Neural crest cell (in vitro differentiated cells): ENCODE measurements at regions not wholly inside any gene's neighbourhood (a gene's known extent, or its start where the extent isn't known, plus 50 kb on each side); places are given as distances from the start of the nearest gene placed in this dataset.

Experiments used
- DNase-seq: peaks from one replicate; pipeline ENCODE4 v3.0.0; 2021; ENCODE audit warnings: low read depth, mixed read lengths, low spot score
- H3K27ac Mint-ChIP-seq: one replicate; pipeline ENCODE4 v1.8.0; 2021; ENCODE audit warnings: mild to moderate bottlenecking, mixed read lengths; ENCODE audit not compliant: unreplicated experiment
- H3K27me3 Mint-ChIP-seq: 2 replicates; pipeline ENCODE4 v1.8.0; 2021; ENCODE audit warnings: low read depth, mild to moderate bottlenecking, mixed read lengths
- H3K36me3 Mint-ChIP-seq: 2 replicates; pipeline ENCODE4 v1.8.0; 2021; ENCODE audit warnings: low read depth, mild to moderate bottlenecking, mixed read lengths
- H3K4me1 Mint-ChIP-seq: 2 replicates; pipeline ENCODE4 v1.8.0; 2021; ENCODE audit warnings: mixed read lengths
- H3K4me3 Mint-ChIP-seq: one replicate; pipeline ENCODE4 v1.8.0; 2021; ENCODE audit warnings: mild to moderate bottlenecking, mixed read lengths
- H3K9me3 Mint-ChIP-seq: 2 replicates; pipeline ENCODE4 v1.8.0; 2021; ENCODE audit warnings: mixed read lengths
- TF ChIP-seq, protein P1 (sequence below): fragments of 200-600 bp; sonication (generic); conservative IDR thresholded peaks from 2 replicates; pipeline ENCODE4 v1.5.0; 2021; ENCODE audit warnings: antibody characterized with exemption, mild to moderate bottlenecking

GRCh38 chr7:113444261-113444660, 325.9 kb upstream of the SMIM30 start:
- Mint-ChIP-seq H3K9me3 (peaks cover 3% of the 10 kb centered on the region), H3K4me3 (no peak overlapping the region), H3K27ac (no peak overlapping the region), H3K4me1 (no peaks in the 10 kb centered on the region), H3K27me3 (peaks cover 7% of the 10 kb centered on the region), H3K36me3 (no peaks in the 10 kb centered on the region)
- DNase-seq = no peak
- TF ChIP-seq, protein P1, sequence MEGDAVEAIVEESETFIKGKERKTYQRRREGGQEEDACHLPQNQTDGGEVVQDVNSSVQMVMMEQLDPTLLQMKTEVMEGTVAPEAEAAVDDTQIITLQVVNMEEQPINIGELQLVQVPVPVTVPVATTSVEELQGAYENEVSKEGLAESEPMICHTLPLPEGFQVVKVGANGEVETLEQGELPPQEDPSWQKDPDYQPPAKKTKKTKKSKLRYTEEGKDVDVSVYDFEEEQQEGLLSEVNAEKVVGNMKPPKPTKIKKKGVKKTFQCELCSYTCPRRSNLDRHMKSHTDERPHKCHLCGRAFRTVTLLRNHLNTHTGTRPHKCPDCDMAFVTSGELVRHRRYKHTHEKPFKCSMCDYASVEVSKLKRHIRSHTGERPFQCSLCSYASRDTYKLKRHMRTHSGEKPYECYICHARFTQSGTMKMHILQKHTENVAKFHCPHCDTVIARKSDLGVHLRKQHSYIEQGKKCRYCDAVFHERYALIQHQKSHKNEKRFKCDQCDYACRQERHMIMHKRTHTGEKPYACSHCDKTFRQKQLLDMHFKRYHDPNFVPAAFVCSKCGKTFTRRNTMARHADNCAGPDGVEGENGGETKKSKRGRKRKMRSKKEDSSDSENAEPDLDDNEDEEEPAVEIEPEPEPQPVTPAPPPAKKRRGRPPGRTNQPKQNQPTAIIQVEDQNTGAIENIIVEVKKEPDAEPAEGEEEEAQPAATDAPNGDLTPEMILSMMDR = no peak

DNA sequence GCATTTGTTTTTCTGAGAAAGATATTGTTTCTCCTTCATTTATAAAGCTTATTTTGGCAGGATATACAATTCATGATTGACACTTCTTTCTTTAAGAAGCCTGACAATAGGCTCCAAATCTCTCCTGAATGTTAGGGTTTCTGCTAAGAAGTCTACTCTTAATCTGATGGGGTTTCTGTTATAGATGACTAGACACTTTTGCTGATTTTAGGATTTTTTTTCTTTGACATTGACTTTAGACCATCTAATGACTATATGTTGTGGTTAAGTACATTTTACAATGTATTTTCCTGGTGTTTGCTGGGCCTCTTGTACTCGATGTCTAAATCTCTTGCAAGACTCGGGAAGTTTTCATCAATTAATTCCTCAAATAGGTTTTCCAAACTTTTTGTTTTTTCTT, 321.8 kb upstream of the SMIM30 start:
- TF ChIP-seq, protein P1 = no peak
- Mint-ChIP-seq H3K27ac (no peak overlapping the region), H3K27me3 (peaks cover 9% of the 10 kb centered on the region), H3K4me3 (no peak overlapping the region), H3K36me3 (no peaks in the 10 kb centered on the region), H3K9me3 (peaks cover 11% of the 10 kb centered on the region), H3K4me1 (no peaks in the 10 kb centered on the region)
- no peak for DNase-seq

DNA sequence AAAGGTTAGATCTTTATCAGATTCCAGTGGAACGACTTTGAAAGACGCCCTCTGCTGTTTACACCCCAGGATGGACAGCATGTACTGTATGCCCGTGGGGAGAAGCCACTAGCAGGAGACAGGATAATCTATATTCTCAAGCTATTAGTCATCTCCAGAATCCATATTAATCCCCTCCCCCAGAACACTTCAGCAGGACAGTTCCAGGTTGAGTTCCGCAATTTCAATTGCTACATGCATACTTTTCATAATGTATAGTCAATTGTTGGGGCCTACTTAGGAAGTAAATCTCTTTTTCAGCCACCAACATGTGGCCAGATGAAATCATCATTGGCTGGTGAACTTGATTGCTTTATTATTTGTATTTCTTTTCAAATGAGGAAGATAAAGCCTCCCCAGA, 313.1 kb upstream of the SMIM30 start:
- no peak for DNase-seq
- Mint-ChIP-seq H3K4me1 (no peaks in the 10 kb centered on the region), H3K27me3 (peaks cover 2% of the 10 kb centered on the region), H3K36me3 (no peaks in the 10 kb centered on the region), H3K9me3 (no peaks in the 10 kb centered on the region), H3K27ac (no peak overlapping the region), H3K4me3 (no peak overlapping the region)
- TF ChIP-seq, protein P1 = peak; percentile 19

GRCh38 chr7:113424185-113424817, 305.9 kb upstream of the SMIM30 start:
- H3K9me3 Mint-ChIP-seq = no peaks in the 10 kb centered on the region
- no peak overlapping the region for H3K27ac Mint-ChIP-seq
- H3K4me3 Mint-ChIP-seq = no peak overlapping the region
- H3K27me3 Mint-ChIP-seq = no peaks in the 10 kb centered on the region
- TF ChIP-seq, protein P1 = no peak
- no peaks in the 10 kb centered on the region for H3K36me3 Mint-ChIP-seq
- DNase-seq = no peak
- H3K4me1 Mint-ChIP-seq = peaks cover 4% of the 10 kb centered on the region

- Mint-ChIP-seq H3K27me3 (no peaks in the 10 kb centered on the region), H3K27ac (no peak overlapping the region), H3K4me1 (peaks cover 4% of the 10 kb centered on the region), H3K4me3 (no peak overlapping the region), H3K36me3 (no peaks in the 10 kb centered on the region), H3K9me3 (no peaks in the 10 kb centered on the region)
- TF ChIP-seq, protein P1 = peak; percentile 88
- peak; percentile 87 for DNase-seq
These were observed 303.5 kb upstream of the SMIM30 start for GRCh38 chr7:113421696-113422330.
